HL-60 (cell line): ENCODE measurements at regions not wholly inside any gene's neighbourhood (a gene's known extent, or its start where the extent isn't known, plus 50 kb on each side); places are given as distances from the start of the nearest gene placed in this dataset.

Experiments used
- GABPA ChIP-seq: IDR thresholded peaks from 2 replicates; pipeline ENCODE4 v1.6.1; 2012; ENCODE audit warnings: low read depth
- TF ChIP-seq, protein P1 (sequence below): IDR thresholded peaks from one replicate; pipeline ENCODE4 v1.5.1; 2011; ENCODE audit warnings: low read length, control low read depth, inconsistent platforms; ENCODE audit not compliant: insufficient read depth

DNA sequence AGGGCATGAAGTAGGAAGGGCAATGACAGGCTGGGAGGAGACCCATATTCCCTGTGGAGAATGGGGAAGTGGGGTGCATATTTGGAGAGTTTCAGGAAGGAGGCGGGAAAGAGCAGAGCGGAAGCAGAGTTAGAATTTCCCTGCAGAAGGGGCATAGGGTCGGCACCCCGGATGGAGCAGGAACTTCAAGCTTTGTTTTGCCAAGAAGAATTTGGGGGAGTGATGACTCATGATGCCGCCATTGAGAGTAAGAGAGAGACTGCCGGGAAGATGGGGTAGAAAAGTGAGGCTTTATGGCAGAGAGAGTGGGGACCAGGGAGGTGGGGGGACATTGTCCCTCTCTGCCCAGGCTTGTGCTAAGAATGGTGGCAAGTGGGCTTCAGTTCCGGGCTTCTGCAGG, 50.3 kb upstream of the EPB41L1 start:
- no peak for TF ChIP-seq GABPA
- TF ChIP-seq, protein P1, sequence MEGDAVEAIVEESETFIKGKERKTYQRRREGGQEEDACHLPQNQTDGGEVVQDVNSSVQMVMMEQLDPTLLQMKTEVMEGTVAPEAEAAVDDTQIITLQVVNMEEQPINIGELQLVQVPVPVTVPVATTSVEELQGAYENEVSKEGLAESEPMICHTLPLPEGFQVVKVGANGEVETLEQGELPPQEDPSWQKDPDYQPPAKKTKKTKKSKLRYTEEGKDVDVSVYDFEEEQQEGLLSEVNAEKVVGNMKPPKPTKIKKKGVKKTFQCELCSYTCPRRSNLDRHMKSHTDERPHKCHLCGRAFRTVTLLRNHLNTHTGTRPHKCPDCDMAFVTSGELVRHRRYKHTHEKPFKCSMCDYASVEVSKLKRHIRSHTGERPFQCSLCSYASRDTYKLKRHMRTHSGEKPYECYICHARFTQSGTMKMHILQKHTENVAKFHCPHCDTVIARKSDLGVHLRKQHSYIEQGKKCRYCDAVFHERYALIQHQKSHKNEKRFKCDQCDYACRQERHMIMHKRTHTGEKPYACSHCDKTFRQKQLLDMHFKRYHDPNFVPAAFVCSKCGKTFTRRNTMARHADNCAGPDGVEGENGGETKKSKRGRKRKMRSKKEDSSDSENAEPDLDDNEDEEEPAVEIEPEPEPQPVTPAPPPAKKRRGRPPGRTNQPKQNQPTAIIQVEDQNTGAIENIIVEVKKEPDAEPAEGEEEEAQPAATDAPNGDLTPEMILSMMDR = no peak
